ENCODE measurements at regions not wholly inside any gene's neighbourhood (a gene's known extent, or its start where the extent isn't known, plus 50 kb on each side); places are given as distances from the start of the nearest gene placed in this dataset.

GRCh38 chr5:91438871-91439270 is 55.8 kb upstream of the ARRDC3 start:
- TF ChIP-seq, protein P1, sequence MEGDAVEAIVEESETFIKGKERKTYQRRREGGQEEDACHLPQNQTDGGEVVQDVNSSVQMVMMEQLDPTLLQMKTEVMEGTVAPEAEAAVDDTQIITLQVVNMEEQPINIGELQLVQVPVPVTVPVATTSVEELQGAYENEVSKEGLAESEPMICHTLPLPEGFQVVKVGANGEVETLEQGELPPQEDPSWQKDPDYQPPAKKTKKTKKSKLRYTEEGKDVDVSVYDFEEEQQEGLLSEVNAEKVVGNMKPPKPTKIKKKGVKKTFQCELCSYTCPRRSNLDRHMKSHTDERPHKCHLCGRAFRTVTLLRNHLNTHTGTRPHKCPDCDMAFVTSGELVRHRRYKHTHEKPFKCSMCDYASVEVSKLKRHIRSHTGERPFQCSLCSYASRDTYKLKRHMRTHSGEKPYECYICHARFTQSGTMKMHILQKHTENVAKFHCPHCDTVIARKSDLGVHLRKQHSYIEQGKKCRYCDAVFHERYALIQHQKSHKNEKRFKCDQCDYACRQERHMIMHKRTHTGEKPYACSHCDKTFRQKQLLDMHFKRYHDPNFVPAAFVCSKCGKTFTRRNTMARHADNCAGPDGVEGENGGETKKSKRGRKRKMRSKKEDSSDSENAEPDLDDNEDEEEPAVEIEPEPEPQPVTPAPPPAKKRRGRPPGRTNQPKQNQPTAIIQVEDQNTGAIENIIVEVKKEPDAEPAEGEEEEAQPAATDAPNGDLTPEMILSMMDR (conservative IDR thresholded peaks at IDR 0.05 in 1 of 2, IDR thresholded peaks at IDR 0.05 in 1 of 2; ENCODE audit: low read depth in 1 of 2, low read length in 2 of 2) = no peak
- no peak for TF ChIP-seq EZH2 (IDR thresholded peaks at IDR 0.05; ENCODE audit: low read length, missing control alignments)

DNA sequence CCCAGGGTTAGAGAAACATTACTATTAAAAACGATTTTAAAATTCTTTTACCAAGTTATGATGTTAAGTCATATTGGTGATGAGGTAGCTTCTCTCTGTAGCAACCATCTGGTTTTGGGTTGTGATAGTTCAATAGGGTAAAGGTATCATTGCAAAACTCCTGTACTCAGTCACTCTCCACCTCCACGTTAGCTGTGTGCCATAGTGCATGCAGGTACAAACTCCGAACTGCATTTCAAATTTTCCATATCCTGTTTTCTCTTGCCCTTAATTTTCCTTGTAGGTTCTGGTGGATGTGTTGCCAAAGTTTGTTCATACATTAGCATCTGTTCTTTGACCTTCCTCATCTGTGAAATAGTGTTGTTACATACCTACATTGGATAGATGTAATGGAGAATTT is 53.1 kb upstream of the ARRDC3 start:
- no peaks in the 10 kb centered on the region for H3K27me3 ChIP-seq (ENCODE audit: control insufficient read depth, insufficient read depth, low read length)
- no peak overlapping the region for H2AFZ ChIP-seq (ENCODE audit: low read length)
- no peak for DNase-seq (ENCODE audit: low read depth in 2 of 2)
- H3K9me3 ChIP-seq (ENCODE audit: control insufficient read depth, insufficient read depth, low read depth, low read length) = no peaks in the 10 kb centered on the region
- H3K9ac ChIP-seq (ENCODE audit: insufficient read depth, low read length) = no peak overlapping the region
- H4K20me1 ChIP-seq (ENCODE audit: control insufficient read depth, extremely low read depth, insufficient read depth, low read length) = no peaks in the 10 kb centered on the region
- no peak overlapping the region for H3K4me3 ChIP-seq (replicated peaks in 1 of 4; ENCODE audit: control extremely low read depth in 1 of 4, insufficient read depth in 1 of 4, low read depth in 3 of 4, low read length in 4 of 4)
- no peaks in the 10 kb centered on the region for H3K36me3 ChIP-seq (ENCODE audit: control insufficient read depth, insufficient read depth, low read length)
- no peak overlapping the region for H3K27ac ChIP-seq (ENCODE audit: insufficient read depth, low read length)
- no peaks in the 10 kb centered on the region for H3K79me2 ChIP-seq (ENCODE audit: control insufficient read depth, insufficient read depth, low read length)
- H3K4me1 ChIP-seq (ENCODE audit: control insufficient read depth, extremely low read depth, insufficient read depth, low read length) = no peaks in the 10 kb centered on the region
- TF ChIP-seq EZH2 (IDR thresholded peaks at IDR 0.05; ENCODE audit: low read length, missing control alignments) = no peak
- TF ChIP-seq, protein P1 (conservative IDR thresholded peaks at IDR 0.05 in 1 of 2, IDR thresholded peaks at IDR 0.05 in 1 of 2; ENCODE audit: low read depth in 1 of 2, low read length in 2 of 2) = no peak
- no peak overlapping the region for H3K4me2 ChIP-seq (ENCODE audit: extremely low read depth, insufficient read depth, low read length)

More at GRCh38 chr5:91438871-91439270, 55.8 kb upstream of the ARRDC3 start:
- Histone ChIP-seq H2AFZ (ENCODE audit: low read length) (no peak overlapping the region), H3K4me1 (ENCODE audit: control insufficient read depth, extremely low read depth, insufficient read depth, low read length) (no peaks in the 10 kb centered on the region), H4K20me1 (ENCODE audit: control insufficient read depth, extremely low read depth, insufficient read depth, low read length) (no peaks in the 10 kb centered on the region), H3K9ac (ENCODE audit: insufficient read depth, low read length) (no peak overlapping the region), H3K4me2 (ENCODE audit: extremely low read depth, insufficient read depth, low read length) (no peak overlapping the region), H3K36me3 (ENCODE audit: control insufficient read depth, insufficient read depth, low read length) (no peaks in the 10 kb centered on the region), H3K4me3 (replicated peaks in 1 of 4; ENCODE audit: control extremely low read depth in 1 of 4, insufficient read depth in 1 of 4, low read depth in 3 of 4, low read length in 4 of 4) (no peak overlapping the region), H3K27me3 (ENCODE audit: control insufficient read depth, insufficient read depth, low read length) (no peaks in the 10 kb centered on the region), H3K79me2 (ENCODE audit: control insufficient read depth, insufficient read depth, low read length) (no peaks in the 10 kb centered on the region), H3K9me3 (ENCODE audit: control insufficient read depth, insufficient read depth, low read depth, low read length) (no peaks in the 10 kb centered on the region), H3K27ac (ENCODE audit: insufficient read depth, low read length) (no peak overlapping the region)
- no peak for DNase-seq (ENCODE audit: low read depth in 2 of 2)

DNA sequence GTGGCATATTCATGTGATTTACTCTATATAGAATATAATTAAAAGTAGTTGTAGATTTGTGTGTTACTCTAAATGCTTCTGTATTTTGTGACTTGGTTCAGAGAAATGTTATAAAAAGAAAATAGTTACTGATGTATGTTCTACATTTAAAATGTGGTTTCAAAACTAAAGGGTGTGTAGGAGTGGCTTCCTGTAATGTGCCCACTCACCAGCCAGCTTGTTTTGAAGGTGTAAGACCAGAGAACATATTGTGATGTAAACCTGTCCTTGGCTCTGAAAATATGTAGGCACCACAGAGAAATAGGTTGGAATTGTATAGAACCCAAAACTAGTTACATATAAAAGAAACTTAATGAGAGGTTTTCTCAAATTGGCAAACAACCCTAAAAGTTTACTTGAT is 51.2 kb upstream of the ARRDC3 start:
- Histone ChIP-seq H3K4me2 (ENCODE audit: extremely low read depth, insufficient read depth, low read length) (no peak overlapping the region), H4K20me1 (ENCODE audit: control insufficient read depth, extremely low read depth, insufficient read depth, low read length) (no peaks in the 10 kb centered on the region), H3K27ac (ENCODE audit: insufficient read depth, low read length) (no peak overlapping the region), H2AFZ (ENCODE audit: low read length) (no peak overlapping the region), H3K9me3 (ENCODE audit: control insufficient read depth, insufficient read depth, low read depth, low read length) (no peaks in the 10 kb centered on the region), H3K27me3 (ENCODE audit: control insufficient read depth, insufficient read depth, low read length) (no peaks in the 10 kb centered on the region), H3K79me2 (ENCODE audit: control insufficient read depth, insufficient read depth, low read length) (no peaks in the 10 kb centered on the region), H3K36me3 (ENCODE audit: control insufficient read depth, insufficient read depth, low read length) (no peaks in the 10 kb centered on the region), H3K4me1 (ENCODE audit: control insufficient read depth, extremely low read depth, insufficient read depth, low read length) (no peaks in the 10 kb centered on the region), H3K4me3 (replicated peaks in 1 of 4; ENCODE audit: control extremely low read depth in 1 of 4, insufficient read depth in 1 of 4, low read depth in 3 of 4, low read length in 4 of 4) (no peak overlapping the region), H3K9ac (ENCODE audit: insufficient read depth, low read length) (no peak overlapping the region)
- TF ChIP-seq, protein P1 (conservative IDR thresholded peaks at IDR 0.05 in 1 of 2, IDR thresholded peaks at IDR 0.05 in 1 of 2; ENCODE audit: low read depth in 1 of 2, low read length in 2 of 2) = no peak
- no peak for TF ChIP-seq EZH2 (IDR thresholded peaks at IDR 0.05; ENCODE audit: low read length, missing control alignments)
- DNase-seq (ENCODE audit: low read depth in 2 of 2) = no peak

Data from fibroblast of lung (primary cell).